ENCODE measurements at regions not wholly inside any gene's neighbourhood (a gene's known extent, or its start where the extent isn't known, plus 50 kb on each side); places are given as distances from the start of the nearest gene placed in this dataset.

- Histone ChIP-seq H3K27ac (ENCODE audit: poor library complexity, severe bottlenecking) (no peak overlapping the region), H3K9me3 (ENCODE audit: severe bottlenecking) (no peaks in the 10 kb centered on the region), H3K4me1 (ENCODE audit: insufficient read depth, poor library complexity, severe bottlenecking) (no peaks in the 10 kb centered on the region), H3K27me3 (ENCODE audit: insufficient read depth, poor library complexity, severe bottlenecking) (peaks cover 16% of the 10 kb centered on the region), H3K36me3 (ENCODE audit: low read depth) (no peaks in the 10 kb centered on the region), H3K4me3 (ENCODE audit: severe bottlenecking) (no peak overlapping the region)
- TF ChIP-seq CTCF (IDR thresholded peaks at IDR 0.05; ENCODE audit: poor library complexity, severe bottlenecking), result no peak
- no peak for DNase-seq (ENCODE audit: low spot score)
- ATAC-seq (ENCODE audit: low read depth), result no peak
Measured at GRCh38 chr14:27065886-27066285, 468.1 kb upstream of the NOVA1 start.

- H3K9me3 ChIP-seq (ENCODE audit: severe bottlenecking), result no peaks in the 10 kb centered on the region
- no peak for DNase-seq (ENCODE audit: low spot score)
- no peak overlapping the region for H3K27ac ChIP-seq (ENCODE audit: poor library complexity, severe bottlenecking)
- TF ChIP-seq CTCF (IDR thresholded peaks at IDR 0.05; ENCODE audit: poor library complexity, severe bottlenecking), result no peak
- no peaks in the 10 kb centered on the region for H3K4me1 ChIP-seq (ENCODE audit: insufficient read depth, poor library complexity, severe bottlenecking)
- ATAC-seq (ENCODE audit: low read depth), result no peak
- peaks cover 10% of the 10 kb centered on the region for H3K27me3 ChIP-seq (ENCODE audit: insufficient read depth, poor library complexity, severe bottlenecking)
- H3K4me3 ChIP-seq (ENCODE audit: severe bottlenecking), result no peak overlapping the region
- no peaks in the 10 kb centered on the region for H3K36me3 ChIP-seq (ENCODE audit: low read depth)
Measured at GRCh38 chr14:27067961-27068360, 470.1 kb upstream of the NOVA1 start.

- Histone ChIP-seq H3K4me1 (ENCODE audit: insufficient read depth, poor library complexity, severe bottlenecking) (no peaks in the 10 kb centered on the region), H3K9me3 (ENCODE audit: severe bottlenecking) (no peaks in the 10 kb centered on the region), H3K4me3 (ENCODE audit: severe bottlenecking) (no peak overlapping the region), H3K27me3 (ENCODE audit: insufficient read depth, poor library complexity, severe bottlenecking) (peaks cover 6% of the 10 kb centered on the region), H3K27ac (ENCODE audit: poor library complexity, severe bottlenecking) (no peak overlapping the region), H3K36me3 (ENCODE audit: low read depth) (no peaks in the 10 kb centered on the region)
- no peak for ATAC-seq (ENCODE audit: low read depth)
- TF ChIP-seq CTCF (IDR thresholded peaks at IDR 0.05; ENCODE audit: poor library complexity, severe bottlenecking), result no peak
- DNase-seq (ENCODE audit: low spot score), result no peak
Measured at GRCh38 chr14:27072589-27072988, 474.8 kb upstream of the NOVA1 start.

GRCh38 chr14:27075503-27075902 is 477.7 kb upstream of the NOVA1 start:
- Histone ChIP-seq H3K4me3 (ENCODE audit: severe bottlenecking) (no peak overlapping the region), H3K4me1 (ENCODE audit: insufficient read depth, poor library complexity, severe bottlenecking) (no peaks in the 10 kb centered on the region), H3K27me3 (ENCODE audit: insufficient read depth, poor library complexity, severe bottlenecking) (peaks cover 6% of the 10 kb centered on the region), H3K36me3 (ENCODE audit: low read depth) (no peaks in the 10 kb centered on the region), H3K27ac (ENCODE audit: poor library complexity, severe bottlenecking) (no peak overlapping the region), H3K9me3 (ENCODE audit: severe bottlenecking) (no peaks in the 10 kb centered on the region)
- DNase-seq (ENCODE audit: low spot score) (no peak), ATAC-seq (ENCODE audit: low read depth) (no peak)
- TF ChIP-seq CTCF (IDR thresholded peaks at IDR 0.05; ENCODE audit: poor library complexity, severe bottlenecking), result no peak

GRCh38 chr14:27077214-27077613 is 479.4 kb upstream of the NOVA1 start:
- H3K27ac ChIP-seq (ENCODE audit: poor library complexity, severe bottlenecking), result no peak overlapping the region
- peaks cover 3% of the 10 kb centered on the region for H3K27me3 ChIP-seq (ENCODE audit: insufficient read depth, poor library complexity, severe bottlenecking)
- H3K36me3 ChIP-seq (ENCODE audit: low read depth), result no peaks in the 10 kb centered on the region
- no peak overlapping the region for H3K4me3 ChIP-seq (ENCODE audit: severe bottlenecking)
- H3K9me3 ChIP-seq (ENCODE audit: severe bottlenecking), result no peaks in the 10 kb centered on the region
- no peaks in the 10 kb centered on the region for H3K4me1 ChIP-seq (ENCODE audit: insufficient read depth, poor library complexity, severe bottlenecking)
- ATAC-seq (ENCODE audit: low read depth) (no peak), DNase-seq (ENCODE audit: low spot score) (no peak)
- TF ChIP-seq CTCF (IDR thresholded peaks at IDR 0.05; ENCODE audit: poor library complexity, severe bottlenecking), result no peak
